HG03457 (cell line): ENCODE measurements at regions not wholly inside any gene's neighbourhood (a gene's known extent, or its start where the extent isn't known, plus 50 kb on each side); places are given as distances from the start of the nearest gene placed in this dataset.
"Not testable (repeated sequence)": the region's sequence is repeated elsewhere in the genome, so short reads cannot be mapped to it uniquely, and the experiment has no call there.

Experiments used
- ATAC-seq: cut with Tn5 transposase; IDR thresholded peaks from one replicate; pipeline ENCODE4 v1.9.1; 2021; ENCODE audit warnings: moderate number of reproducible peaks; ENCODE audit not compliant: unreplicated experiment

- ATAC-seq: no peak
These were observed 55.2 kb downstream of the RTL3 start for GRCh38 chrX:78603908-78604307.

- no peak for ATAC-seq
These were observed 63.1 kb downstream of the RTL3 start for GRCh38 chrX:78595901-78596502.

- no peak for ATAC-seq
These were observed 65.4 kb downstream of the RTL3 start for GRCh38 chrX:78593701-78594100.

GRCh38 chrX:78592030-78592429 lies 67.1 kb downstream of the RTL3 start:
- no peak for ATAC-seq

- ATAC-seq: no peak
These were observed 84.8 kb downstream of the RTL3 start for GRCh38 chrX:78574306-78574705.

- ATAC-seq: no peak
These were observed 85.5 kb downstream of the RTL3 start for GRCh38 chrX:78573630-78574029.

- no peak for ATAC-seq
These were observed 87.3 kb downstream of the RTL3 start for GRCh38 chrX:78571849-78572248.

GRCh38 chrX:78555401-78555980 lies 103.6 kb downstream of the RTL3 start:
- no peak for ATAC-seq

GRCh38 chrX:78552628-78553027 lies 106.5 kb downstream of the RTL3 start:
- ATAC-seq: not testable (repeated sequence)

- ATAC-seq: no peak
These were observed 111.1 kb downstream of the RTL3 start for GRCh38 chrX:78548012-78548411.

- ATAC-seq: no peak
These were observed 113.9 kb downstream of the RTL3 start for GRCh38 chrX:78545233-78545632.

GRCh38 chrX:78543281-78543680 lies 115.8 kb downstream of the RTL3 start:
- ATAC-seq: no peak

GRCh38 chrX:78540171-78540570 lies 119.0 kb downstream of the RTL3 start:
- ATAC-seq: no peak

GRCh38 chrX:78534221-78534620 lies 124.9 kb downstream of the RTL3 start:
- no peak for ATAC-seq

GRCh38 chrX:78532363-78532762 lies 126.8 kb downstream of the RTL3 start:
- ATAC-seq: no peak

GRCh38 chrX:78527818-78528217 lies 131.3 kb downstream of the RTL3 start:
- ATAC-seq: no peak

GRCh38 chrX:78527263-78527662 lies 131.9 kb downstream of the RTL3 start:
- ATAC-seq: no peak

GRCh38 chrX:78522601-78523000 lies 136.5 kb downstream of the RTL3 start:
- ATAC-seq: no peak

GRCh38 chrX:78517124-78517523 lies 142.0 kb downstream of the RTL3 start:
- peak; percentile 65 for ATAC-seq

GRCh38 chrX:78514852-78515251 lies 144.3 kb downstream of the RTL3 start:
- ATAC-seq: no peak

GRCh38 chrX:78513971-78514738 lies 145.0 kb downstream of the RTL3 start:
- ATAC-seq: no peak

- no peak for ATAC-seq
These were observed 152.9 kb downstream of the RTL3 start for GRCh38 chrX:78506248-78506647.
